Body of pancreas (tissue), 4 donors: ENCODE measurements at regions not wholly inside any gene's neighbourhood (a gene's known extent, or its start where the extent isn't known, plus 50 kb on each side); places are given as distances from the start of the nearest gene placed in this dataset.

Source experiments
- CTCF ChIP-seq, 7 experiments: fragments of 450-650 bp in 4 of 7; fragments of 200-600 bp in 3 of 7; sonication (generic) in 3 of 7; IDR thresholded peaks; one replicate each; pipeline ENCODE4 v1.5.1; 2016 to 2019; ENCODE audit warnings: antibody characterized with exemption in 7 of 7
- POLR2A ChIP-seq, 3 donors: fragments of 450-650 bp; IDR thresholded peaks; one replicate each; pipeline ENCODE4 v1.6.1; 2016; ENCODE audit warnings: antibody characterized with exemption in 3 of 3, mild to moderate bottlenecking in 2 of 3

DNA sequence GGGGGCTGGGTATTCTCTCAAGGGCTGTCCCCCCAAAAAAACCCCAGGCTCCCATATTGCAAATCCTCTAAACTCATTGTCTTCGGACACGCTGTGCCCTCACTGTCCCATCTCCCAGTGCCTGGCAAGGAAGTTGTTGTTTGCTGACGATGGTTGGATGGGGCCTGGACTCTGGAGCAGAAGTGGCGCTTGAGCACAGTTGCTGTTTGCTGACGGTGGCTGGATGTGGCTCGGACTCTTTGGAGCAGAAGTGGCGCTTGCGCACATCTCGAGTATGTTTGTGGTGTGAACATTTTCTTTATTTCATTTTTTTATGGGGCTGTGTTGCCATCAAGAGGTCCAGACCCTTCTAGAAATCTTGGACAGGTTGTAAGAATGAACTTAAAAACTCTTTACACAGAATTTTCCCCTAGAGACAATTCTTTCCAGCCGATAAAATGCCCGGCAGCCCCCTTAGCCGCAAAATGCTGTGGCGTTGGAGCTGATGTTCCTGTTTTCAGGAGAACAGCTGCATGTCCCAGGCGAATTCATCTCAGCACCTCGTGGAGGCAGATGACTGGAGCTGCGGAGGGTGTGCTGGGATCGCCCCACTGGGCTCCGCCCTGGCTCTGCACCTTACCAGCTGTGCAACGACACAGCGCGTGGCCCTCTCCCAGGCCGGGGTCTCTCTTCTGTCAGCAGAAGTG lies 1167.4 kb downstream of the BRD1 start:
- TF ChIP-seq CTCF (IDR thresholded peaks at IDR 0.05): no peak
- TF ChIP-seq POLR2A (IDR thresholded peaks at IDR 0.05): no peak
